Activated T-cell treated with anti-CD3 and anti-CD28 coated beads, Interleukin-2, amount 50 U/mL, for 72 hours (primary cell): ENCODE measurements at regions not wholly inside any gene's neighbourhood (a gene's known extent, or its start where the extent isn't known, plus 50 kb on each side); places are given as distances from the start of the nearest gene placed in this dataset.

ENCODE experiments used
- ATAC-seq, 2 donors: fragments of 150-1000 bp; cut with Tn5 transposase; replicated peaks in 1 of 2; 2 replicates each; pipeline ENCODE4 v1.10.0; 2021; ENCODE audit warnings: moderate library complexity in 2 of 2, mild to moderate bottlenecking in 1 of 2
- DNase-seq, 2 donors: peaks; one replicate each; pipeline ENCODE4 v3.0.0; 2021 to 2022; ENCODE audit warnings: mixed read lengths in 1 of 2
- H3K27ac Mint-ChIP-seq: one replicate; pipeline ENCODE4 v1.8.0; 2022; ENCODE audit warnings: mild to moderate bottlenecking, moderate library complexity, mixed read lengths
- H3K27me3 Mint-ChIP-seq: one replicate; pipeline ENCODE4 v1.8.0; 2022; ENCODE audit warnings: low read depth, mixed read lengths
- H3K36me3 Mint-ChIP-seq, 2 donors: one replicate each; pipeline ENCODE4 v1.8.0; 2022; ENCODE audit warnings: mixed read lengths in 2 of 2, mild to moderate bottlenecking in 1 of 2; ENCODE audit not compliant: insufficient read depth in 2 of 2
- H3K4me1 Mint-ChIP-seq: one replicate; pipeline ENCODE4 v1.8.0; 2022; ENCODE audit warnings: low read depth, mixed read lengths
- H3K4me3 Mint-ChIP-seq, 2 donors: one replicate each; pipeline ENCODE4 v1.8.0; 2022; ENCODE audit warnings: mild to moderate bottlenecking in 2 of 2, mixed read lengths in 2 of 2, moderate library complexity in 2 of 2
- H3K9me3 Mint-ChIP-seq, 2 donors: one replicate each; pipeline ENCODE4 v1.8.0; 2022; ENCODE audit warnings: mixed read lengths in 2 of 2

GRCh38 chr4:100261346-100261745, 71.1 kb upstream of the DDIT4L start:
- peaks cover 20% of the 10 kb centered on the region for H3K27me3 Mint-ChIP-seq
- ATAC-seq, result no peak
- DNase-seq, result no peak
- no peaks in the 10 kb centered on the region for H3K36me3 Mint-ChIP-seq
- no peaks in the 10 kb centered on the region for H3K4me1 Mint-ChIP-seq
- H3K4me3 Mint-ChIP-seq, result no peak overlapping the region
- no peak overlapping the region for H3K27ac Mint-ChIP-seq
- H3K9me3 Mint-ChIP-seq, result peaks cover 1 to 2% of the 10 kb centered on the region in 2 donors

GRCh38 chr4:100258675-100259074, 68.4 kb upstream of the DDIT4L start:
- DNase-seq (no peak), ATAC-seq (no peak)
- Mint-ChIP-seq H3K9me3 (no peaks in the 10 kb centered on the region), H3K27ac (no peak overlapping the region), H3K36me3 (no peaks in the 10 kb centered on the region), H3K4me1 (no peaks in the 10 kb centered on the region), H3K27me3 (peaks cover 20% of the 10 kb centered on the region), H3K4me3 (no peak overlapping the region)

- no peak overlapping the region for H3K27ac Mint-ChIP-seq
- ATAC-seq (no peak), DNase-seq (no peak)
- H3K4me1 Mint-ChIP-seq, result no peaks in the 10 kb centered on the region
- no peaks in the 10 kb centered on the region for H3K36me3 Mint-ChIP-seq
- peaks cover 20% of the 10 kb centered on the region for H3K27me3 Mint-ChIP-seq
- no peaks in the 10 kb centered on the region for H3K9me3 Mint-ChIP-seq
- H3K4me3 Mint-ChIP-seq, result no peak overlapping the region
These were observed 67.3 kb upstream of the DDIT4L start for GRCh38 chr4:100257567-100257966.

GRCh38 chr4:100254237-100254636, 64.0 kb upstream of the DDIT4L start:
- DNase-seq (no peak), ATAC-seq (no peak)
- no peak overlapping the region for H3K27ac Mint-ChIP-seq
- H3K27me3 Mint-ChIP-seq, result peaks cover 6% of the 10 kb centered on the region
- H3K36me3 Mint-ChIP-seq, result no peaks in the 10 kb centered on the region
- no peaks in the 10 kb centered on the region for H3K9me3 Mint-ChIP-seq
- no peaks in the 10 kb centered on the region for H3K4me1 Mint-ChIP-seq
- H3K4me3 Mint-ChIP-seq, result no peak overlapping the region

- no peak overlapping the region for H3K4me3 Mint-ChIP-seq
- DNase-seq, result no peak
These were observed 58.2 kb upstream of the DDIT4L start for GRCh38 chr4:100248476-100248875.

GRCh38 chr4:100246697-100247096, 56.4 kb upstream of the DDIT4L start:
- H3K4me1 Mint-ChIP-seq, result no peaks in the 10 kb centered on the region

More at GRCh38 chr4:100248476-100248875, 58.2 kb upstream of the DDIT4L start:
- no peak overlapping the region for H3K27ac Mint-ChIP-seq
- no peaks in the 10 kb centered on the region for H3K4me1 Mint-ChIP-seq
- ATAC-seq, result no peak
- no peaks in the 10 kb centered on the region for H3K27me3 Mint-ChIP-seq
- H3K9me3 Mint-ChIP-seq, result no peaks in the 10 kb centered on the region
- no peaks in the 10 kb centered on the region for H3K36me3 Mint-ChIP-seq

GRCh38 chr4:100244347-100244746, 54.1 kb upstream of the DDIT4L start:
- Mint-ChIP-seq H3K27ac (no peak overlapping the region), H3K4me3 (no peak overlapping the region), H3K27me3 (peaks cover 6% of the 10 kb centered on the region), H3K4me1 (no peaks in the 10 kb centered on the region), H3K36me3 (no peaks in the 10 kb centered on the region), H3K9me3 (peaks cover 2 to 4% of the 10 kb centered on the region in 2 donors)
- DNase-seq, result no peak
- ATAC-seq, result no peak

More at GRCh38 chr4:100246697-100247096, 56.4 kb upstream of the DDIT4L start:
- Mint-ChIP-seq H3K4me3 (no peak overlapping the region), H3K27me3 (peaks cover 6% of the 10 kb centered on the region), H3K9me3 (no peaks in the 10 kb centered on the region), H3K36me3 (no peaks in the 10 kb centered on the region), H3K27ac (no peak overlapping the region)
- no peak for ATAC-seq
- DNase-seq, result no peak
